SHP77 (cell line): ENCODE measurements at regions not wholly inside any gene's neighbourhood (a gene's known extent, or its start where the extent isn't known, plus 50 kb on each side); places are given as distances from the start of the nearest gene placed in this dataset.

ENCODE experiments used
- DNase-seq, 2 experiments: peaks; one replicate each; lab custom pipeline; 2025; lab: John Stamatoyannopoulos, UW

DNA sequence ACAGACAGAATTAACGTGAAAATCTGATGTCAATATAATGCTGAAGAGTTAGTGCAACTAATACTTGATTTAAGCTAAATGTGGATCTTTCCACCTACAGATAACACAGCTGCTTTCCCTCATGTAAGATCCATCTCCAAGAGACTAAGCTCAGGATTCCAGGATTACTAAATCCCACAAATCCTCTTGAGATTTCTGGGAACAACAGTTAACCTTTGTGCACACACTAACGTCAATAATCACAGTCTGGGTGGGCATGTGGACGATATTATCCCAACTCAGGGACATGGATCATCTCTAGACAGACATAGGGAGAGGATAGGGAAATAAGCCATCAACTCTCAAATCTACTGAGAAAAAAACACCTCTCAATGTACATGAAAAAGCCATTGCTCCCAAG lies 432.6 kb downstream of the SATB2 start:
- DNase-seq: no peak

DNA sequence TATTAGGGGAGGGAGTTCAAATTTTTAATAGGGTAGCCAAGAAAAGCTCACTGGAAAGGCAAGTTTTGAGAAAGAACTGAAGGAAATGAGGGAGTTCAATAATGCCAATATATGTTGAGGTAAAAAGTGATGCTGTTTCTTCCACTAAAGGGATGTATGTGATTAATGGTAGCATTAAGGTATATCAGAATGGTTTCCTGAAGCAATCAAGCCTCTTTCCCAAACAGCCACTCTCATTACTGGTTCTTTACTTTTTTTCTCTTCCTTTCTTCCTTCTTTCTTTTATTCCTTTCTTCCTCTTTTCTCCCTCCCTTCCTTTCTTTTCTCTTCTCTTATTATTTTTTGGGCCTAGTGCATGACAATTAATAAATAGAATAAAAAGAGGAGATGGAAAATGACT lies 433.5 kb downstream of the SATB2 start:
- no peak for DNase-seq

DNA sequence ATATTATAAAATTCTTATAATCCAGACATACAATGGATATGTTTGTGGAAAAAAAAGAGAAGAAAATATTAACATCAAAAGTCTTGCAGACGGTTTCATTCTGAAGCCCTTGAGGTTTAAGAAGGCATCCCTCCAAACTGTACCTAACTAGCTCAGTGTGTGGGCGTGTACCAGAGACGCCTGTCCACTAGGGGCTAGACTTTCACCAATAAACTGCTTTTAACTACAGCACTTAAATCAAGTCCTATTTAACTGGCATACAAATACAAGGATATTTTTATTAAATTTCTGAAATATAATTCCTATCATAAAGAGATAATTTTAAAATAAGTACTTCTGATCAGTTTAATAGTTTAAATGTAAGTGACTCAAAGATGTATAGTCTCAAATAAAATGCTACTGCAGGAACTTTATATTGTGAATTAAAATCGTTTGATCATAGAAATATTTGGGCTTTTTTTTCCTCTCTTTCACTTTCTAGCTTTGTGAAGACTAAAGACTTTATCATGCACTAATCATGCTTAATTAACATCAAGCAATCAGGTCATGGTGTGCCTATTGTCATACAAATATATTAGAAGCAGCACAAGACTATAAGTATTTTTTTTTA lies 437.7 kb downstream of the SATB2 start:
- peak in 1 of 2 experiments; percentile 39 for DNase-seq

DNA sequence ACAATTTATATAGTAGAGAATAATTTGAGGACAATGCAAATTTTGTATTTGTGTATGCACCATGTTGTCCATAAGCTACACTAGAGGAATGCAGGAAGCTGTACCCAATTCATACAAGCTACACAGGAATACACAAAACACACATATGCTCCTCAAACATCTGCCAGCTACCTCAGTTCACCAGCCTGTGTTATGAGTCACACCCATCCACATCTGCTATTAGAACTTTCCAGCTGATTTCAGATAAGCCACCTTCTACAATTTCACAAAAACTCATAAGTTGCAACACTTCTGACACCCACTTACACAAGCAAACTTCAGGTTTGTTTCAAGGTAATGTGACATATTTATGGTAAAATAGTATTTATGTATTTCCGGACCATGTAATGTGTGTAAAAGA lies 438.9 kb downstream of the SATB2 start:
- DNase-seq: no peak

DNA sequence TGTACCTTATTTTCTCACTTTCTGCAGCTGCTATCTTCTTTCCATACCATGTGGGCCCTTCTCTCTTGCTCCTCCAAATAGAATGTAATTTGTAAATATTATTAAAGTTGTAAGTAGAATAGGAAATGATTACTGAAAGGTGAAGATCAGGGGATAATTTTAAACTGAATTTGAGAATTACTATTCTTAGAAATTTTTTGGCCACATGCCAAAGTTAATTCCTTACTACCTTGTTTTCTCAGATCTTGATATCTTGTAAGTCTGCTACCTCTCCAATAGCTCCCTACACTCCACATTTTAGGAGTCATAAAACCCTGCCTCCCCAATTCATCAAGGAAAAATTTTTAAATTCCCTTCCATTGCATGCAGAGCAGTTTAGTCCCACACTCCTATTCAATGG lies 442.7 kb downstream of the SATB2 start:
- no peak for DNase-seq

DNA sequence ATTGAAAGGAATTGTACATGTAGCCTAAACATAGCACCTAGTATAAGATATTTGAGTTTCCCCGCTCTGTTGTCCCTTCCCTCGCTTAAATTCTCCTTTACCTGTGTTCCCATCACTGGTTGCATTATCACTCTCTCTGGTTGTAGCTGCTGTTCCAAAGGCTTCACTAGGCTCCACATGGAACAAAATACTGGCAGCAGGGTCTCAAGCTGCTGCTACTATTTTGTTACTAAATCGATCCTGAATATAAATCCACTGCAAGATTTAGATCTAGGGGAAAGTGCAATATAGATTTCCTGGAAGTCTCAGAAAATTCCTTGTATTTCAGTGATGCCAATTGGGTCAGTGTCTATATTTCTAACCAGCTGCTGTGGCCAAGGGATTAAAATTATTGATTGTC lies 443.5 kb downstream of the SATB2 start:
- no peak for DNase-seq

DNA sequence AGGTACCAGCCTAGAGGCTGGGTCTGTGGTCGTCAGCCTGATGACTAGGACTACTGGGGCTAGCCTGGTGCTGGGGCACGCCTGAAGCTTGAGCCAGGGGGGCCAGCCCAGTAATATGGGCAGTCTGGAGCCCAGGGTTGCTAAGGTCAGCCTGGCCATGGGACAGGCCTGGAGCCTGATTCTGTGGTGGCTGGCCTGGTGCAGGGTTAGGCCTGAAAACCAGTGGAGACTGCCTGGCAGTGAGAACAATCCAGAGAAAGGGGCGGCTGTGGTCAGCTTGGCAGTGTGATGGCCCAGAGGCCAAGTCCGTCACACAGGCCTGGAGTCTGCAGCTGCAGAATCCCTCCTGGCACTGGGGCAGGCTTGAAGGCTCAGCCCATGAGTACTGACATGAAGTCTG lies 445.8 kb downstream of the SATB2 start:
- DNase-seq: no peak

DNA sequence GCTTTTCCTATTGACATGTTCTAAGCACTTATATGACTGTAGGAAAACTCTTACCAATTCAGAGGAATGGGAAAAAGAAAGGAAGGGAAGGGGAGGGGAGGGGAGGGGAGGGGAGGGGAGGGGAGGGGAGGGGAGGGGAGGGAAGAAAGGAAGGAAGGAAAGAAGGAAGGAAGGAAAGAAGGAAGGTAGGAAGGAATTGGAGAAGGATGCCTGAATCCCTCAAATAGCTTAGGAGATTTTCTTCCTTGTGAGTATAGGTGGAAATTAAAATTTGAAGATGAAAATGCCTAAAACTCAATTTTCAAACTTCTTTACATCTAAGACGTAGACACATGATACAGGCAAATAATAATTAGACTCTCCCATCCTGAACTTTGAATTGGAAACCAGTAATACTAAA lies 463.1 kb downstream of the SATB2 start:
- DNase-seq: no peak

DNA sequence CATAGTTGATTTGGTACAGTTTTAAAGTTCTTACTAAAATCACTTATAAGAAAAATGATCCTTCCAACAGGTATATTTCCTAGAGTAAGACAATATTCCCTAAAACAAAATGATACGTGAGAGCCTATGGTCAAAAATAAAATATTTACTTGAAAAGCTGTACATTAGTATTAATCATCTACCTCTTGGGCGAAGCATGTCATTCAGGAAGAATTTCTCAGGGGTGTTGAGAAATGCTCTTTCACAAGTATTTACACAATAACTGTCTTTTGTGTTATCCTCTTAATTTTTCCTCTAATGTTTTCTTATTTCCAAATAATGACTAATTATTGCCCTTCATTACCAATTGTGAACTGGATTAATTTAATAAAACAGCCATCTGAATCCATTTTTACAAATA lies 466.3 kb downstream of the SATB2 start:
- DNase-seq: no peak

DNA sequence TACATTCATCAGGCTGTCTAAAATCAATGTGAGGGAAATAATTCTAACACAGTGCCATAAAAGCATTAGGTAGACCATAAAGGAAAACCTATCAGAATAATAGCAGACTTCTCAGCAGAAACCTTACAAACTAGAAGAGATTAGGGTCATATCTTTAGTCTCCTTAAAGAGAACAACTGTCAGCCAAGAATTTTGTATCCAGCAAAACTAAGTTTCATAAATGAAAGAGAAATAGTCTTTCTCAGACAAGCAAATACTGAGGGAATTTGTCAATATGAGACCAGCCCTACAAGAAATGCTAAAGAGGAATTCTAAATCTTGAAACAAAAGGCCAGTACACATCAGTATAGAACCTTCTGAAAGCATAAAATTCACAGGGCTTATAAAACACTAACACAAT lies 482.0 kb downstream of the SATB2 start:
- DNase-seq: no peak

DNA sequence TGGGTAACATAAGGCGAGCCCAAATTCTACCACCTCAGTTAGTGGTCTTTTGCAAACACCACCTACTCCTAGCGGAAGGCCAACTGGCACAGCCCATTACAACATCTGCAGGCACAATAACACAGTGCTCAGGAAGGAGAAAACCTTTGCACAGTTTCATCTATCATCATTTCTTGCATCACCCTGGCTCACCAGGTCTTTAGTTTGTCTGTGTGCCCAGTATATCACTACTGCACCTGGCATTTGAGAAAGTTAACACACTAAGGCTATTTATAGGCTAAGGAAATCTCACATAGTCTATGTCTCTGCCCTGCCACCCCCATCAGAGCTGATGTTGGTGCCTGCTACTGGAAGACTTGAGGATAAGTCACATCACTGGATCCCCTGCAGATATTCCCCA lies 484.0 kb downstream of the SATB2 start:
- DNase-seq: no peak

DNA sequence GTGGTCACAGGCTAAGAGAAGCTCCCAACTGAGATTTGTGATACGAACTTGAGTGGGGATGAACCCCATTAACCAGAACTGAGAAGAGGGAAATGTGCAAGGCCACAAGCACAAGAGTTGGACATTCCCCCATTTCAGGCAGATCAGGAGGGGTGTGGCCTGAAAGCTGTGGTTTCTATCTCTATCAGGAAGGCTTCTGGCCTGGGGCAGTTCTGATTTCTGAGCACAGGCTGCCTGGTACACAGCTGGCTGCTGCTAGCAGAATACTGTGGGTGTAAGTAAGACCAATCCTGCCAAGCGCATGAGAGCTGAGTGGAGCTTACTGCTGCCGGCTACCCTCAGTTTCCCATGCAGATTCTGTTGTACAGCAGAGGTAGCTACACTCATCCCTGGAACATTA lies 484.6 kb downstream of the SATB2 start:
- no peak for DNase-seq

DNA sequence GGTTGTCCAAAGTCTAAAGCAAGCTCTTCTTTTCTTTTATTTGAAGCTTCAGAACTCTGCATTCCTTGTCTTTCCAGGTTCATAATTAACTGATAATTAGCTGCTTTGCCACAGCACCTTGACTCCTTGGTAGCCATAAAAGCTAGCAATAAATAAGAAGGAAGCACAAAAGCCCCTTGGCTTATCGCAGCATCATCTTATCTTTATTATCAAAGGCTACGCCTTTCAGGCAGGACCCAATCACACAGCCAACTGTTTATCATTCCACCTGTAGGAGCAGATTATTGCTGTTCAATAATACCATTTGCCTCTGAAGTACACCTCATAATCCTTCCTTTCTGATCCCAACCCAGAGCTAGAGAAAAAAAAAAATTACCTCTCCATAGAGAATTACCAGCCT lies 489.2 kb downstream of the SATB2 start:
- DNase-seq: no peak

DNA sequence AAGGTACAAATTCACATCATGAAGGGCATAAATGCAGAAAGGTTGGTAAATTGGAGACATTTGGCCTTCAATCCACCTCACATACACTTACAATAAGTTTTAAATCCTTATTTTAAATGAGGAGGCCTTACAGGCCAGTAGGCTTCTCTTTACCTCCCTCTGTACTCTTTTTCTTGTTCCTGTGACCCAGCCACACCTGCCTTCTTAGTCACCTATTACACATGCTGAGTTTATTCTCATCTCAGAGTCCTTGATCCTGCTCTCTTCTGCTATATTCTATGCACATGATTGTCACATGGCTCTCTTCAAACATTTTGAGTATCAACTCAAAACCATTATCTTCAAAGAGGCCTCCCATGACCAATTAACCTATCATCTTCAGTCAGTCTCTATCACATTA lies 491.5 kb downstream of the SATB2 start:
- DNase-seq: no peak

DNA sequence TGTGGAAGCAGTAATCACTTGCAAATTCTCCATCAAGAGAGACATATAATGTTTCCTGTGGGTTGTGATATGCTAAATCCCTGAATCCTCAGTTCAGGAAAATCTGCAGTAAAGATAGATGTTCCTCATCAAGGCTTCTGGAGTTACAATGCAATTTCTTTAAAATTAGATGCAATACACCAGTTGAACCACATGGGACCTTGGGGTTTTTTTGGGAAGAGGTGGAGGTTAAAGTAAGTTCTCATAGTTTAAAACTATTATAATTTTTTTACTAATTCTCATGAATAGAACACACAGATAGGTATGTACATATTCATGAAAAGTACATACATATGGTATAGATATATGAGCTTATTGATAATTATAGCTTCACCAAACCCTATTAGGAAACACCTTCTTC lies 496.2 kb downstream of the SATB2 start:
- peak in 1 of 2 experiments; percentile 1 for DNase-seq

DNA sequence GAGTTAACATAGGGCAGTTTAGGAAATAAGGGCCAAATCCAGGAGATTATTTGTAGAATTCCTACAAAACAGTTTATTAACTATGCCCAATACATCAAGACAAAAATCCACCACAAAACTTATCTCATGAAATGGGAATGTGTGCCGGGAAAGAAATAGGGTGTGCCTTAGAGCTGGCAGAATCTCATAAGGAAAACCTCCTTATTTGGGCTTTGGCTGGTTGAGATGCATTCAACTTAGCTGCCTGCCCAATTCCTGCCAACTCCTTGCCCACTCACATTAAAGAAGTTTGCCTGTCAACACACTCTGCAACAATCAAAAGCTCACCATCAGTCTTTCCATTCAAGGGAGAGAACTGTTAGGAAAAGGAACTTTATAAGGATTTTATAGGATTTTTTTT lies 500.6 kb downstream of the SATB2 start:
- DNase-seq: no peak

DNA sequence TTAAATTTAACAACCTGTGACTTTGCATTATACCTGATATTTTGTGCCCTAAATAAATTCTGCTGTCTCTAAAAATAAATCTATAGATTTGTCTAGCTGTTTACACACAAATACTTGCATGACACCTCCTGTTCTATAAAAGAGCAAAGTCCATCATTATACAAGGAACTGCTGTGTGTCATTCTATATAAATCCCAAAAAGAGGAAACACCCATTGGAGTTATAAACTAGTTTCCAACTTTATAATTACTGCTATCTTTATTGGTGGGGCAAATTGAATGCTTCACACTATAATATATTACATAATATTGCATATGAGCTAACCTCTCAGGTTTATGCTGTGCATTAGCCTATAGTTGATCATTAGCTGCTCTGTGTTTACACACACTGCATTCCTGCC lies 504.4 kb downstream of the SATB2 start:
- DNase-seq: no peak

DNA sequence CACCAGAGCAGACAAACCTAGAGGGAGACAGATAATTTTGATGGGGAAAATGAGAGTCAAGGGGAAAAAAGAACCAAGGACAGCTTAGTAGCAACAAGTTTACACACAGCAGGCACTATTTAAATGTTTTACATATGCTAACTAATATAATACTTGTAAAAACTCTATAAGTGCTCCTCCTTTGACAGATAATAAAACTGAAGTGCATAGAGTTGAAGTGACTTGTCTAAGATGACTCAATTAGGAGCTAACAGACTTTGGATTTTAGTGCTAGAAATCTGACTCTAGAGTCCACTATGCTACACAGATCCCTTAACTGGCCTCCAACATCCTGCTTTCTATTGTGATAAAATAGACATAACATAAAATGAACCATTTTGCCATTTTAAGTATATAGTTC lies 506.9 kb downstream of the SATB2 start:
- no peak for DNase-seq

DNA sequence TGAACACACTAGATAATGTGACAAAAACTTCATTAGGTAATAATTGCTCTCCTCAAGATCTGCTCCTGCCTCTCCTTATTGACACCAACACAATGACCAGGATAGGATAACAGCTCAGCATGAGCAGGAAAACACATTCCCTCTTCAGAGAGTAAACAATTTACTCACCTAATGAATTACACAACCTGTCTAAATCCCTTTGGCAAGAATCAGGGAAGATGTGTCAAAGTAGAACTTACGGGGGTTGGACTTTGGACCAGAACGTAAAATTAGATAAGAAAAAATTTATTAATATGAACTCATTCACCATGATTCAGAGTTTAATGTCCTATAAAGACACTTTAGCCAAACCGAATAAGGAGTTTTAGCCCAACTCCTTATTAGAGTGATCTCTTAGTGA lies 512.2 kb downstream of the SATB2 start:
- no peak for DNase-seq

DNA sequence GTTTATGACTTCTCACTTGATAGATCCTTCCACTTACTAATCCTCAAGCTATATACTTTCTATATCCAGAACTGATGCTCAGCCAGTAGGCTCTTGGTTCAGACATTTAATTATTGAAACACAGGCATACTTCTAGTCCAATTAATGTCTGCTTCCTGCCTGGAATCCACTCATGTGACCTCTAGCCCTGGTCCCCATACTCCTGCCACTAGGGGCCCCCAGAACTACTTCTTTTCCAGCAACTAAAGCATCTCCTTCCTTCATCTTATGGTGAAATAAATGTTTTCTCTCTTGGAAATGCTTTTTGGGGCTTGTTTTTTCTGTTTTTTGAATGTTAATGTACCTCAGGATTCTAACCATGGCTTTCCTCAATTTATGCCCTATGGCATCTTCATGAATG lies 527.6 kb downstream of the SATB2 start:
- no peak for DNase-seq

DNA sequence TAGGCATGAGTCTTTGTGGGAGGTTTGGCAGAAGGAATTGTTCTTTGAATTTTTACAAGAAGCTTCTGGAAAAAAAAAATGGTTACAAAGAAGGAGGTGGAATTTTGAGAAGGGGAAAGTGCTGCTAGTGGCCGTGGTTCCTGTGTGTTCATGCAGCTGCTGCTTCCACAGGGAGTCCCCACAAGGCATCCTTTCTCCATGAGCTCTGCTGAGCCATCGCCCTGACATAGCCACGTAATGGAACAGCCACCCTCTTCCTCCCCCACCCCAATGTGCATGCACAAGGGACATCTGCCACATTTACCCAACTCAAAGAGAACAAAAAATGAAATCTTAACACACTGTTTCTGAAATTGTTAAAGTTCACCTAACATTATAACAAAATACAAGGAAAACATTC lies 529.7 kb downstream of the SATB2 start:
- DNase-seq: no peak

DNA sequence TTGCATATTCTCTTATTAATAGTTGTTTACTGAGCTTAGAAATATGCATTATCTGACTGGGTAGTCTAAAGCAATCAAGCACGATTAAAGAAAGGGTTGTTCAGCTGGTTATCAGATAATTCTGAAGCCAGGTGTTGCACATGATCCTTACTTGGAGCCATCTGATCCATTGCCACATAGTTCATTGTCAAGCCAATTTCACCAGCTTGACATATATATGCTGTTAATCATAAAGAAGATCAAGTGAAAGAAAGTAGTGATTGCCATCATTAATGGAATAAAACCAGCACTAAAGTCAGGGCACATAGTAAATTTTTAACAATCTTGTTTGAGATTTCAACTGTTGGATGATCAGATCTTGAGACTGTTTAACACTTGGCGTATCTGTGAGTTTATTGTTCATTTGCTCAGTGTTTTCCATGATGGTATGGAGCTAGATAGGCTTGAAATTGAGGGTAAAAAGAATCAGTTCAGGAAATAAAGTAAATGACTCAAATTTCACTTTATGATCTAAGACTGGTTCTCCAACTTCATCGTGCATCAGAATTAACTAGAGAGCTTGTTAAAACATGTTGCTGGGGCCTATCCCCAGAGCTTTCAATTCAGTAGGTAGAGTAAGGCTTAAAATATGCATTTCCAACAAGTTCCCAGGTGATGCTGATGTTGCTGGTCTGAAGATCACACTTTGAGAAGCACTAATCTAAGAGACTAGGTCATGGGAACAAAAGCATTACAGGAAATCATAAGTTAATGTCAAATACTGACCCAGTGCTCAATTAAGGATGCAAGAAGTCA lies 539.6 kb downstream of the SATB2 start:
- DNase-seq: no peak

DNA sequence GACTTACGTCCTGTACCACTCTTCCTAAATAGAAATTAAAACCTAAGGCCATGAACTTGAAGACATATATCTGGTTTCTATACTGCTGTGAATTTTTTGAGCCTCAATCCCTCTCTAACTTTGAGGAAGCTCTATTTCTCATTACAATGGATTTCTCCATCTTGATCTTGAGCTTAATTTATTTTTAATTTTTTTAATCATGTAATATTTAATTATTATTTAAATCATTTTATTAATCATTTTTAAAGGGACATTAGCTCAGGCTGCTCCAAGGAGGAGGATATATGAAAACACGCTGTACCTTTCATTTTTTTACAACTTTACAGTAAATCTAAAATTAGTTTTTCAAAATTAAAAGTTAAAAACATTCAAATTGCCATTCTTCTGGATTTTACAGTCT lies 540.5 kb downstream of the SATB2 start:
- DNase-seq: no peak

DNA sequence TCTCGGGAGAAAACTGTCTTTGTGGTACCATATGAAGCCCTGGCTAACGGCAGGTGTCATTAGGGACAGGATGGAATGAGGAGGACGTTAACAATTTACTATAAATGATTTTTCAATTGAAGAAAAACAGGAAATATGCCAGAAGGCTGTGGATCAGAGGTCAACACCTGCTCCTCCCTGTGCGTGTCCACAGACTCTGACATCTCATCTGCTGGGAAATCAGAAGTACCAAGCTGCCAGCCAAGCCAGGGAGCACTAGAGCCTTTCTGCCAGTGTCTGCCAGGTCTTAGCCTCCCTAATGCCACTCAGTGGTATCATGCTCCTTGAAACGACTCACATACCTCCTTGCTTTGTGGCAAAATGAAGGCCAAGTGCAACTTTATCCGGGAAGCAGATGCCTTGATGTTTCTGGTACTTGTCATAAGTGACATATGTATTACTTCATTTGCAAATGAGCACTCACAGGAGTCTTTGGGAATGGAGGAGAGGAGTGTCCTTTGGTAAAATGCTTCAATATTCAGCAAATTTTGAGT lies 541.1 kb downstream of the SATB2 start:
- DNase-seq: peak; percentile 82 to 87
